Stimulated activated CD8-positive, alpha-beta memory T cell treated with anti-CD3 and anti-CD28 coated beads, Interleukin-12 subunit alpha, Interleukin-12 subunit beta, amount 100 ng/mL, for 4 hours (primary cell): ENCODE measurements at regions not wholly inside any gene's neighbourhood (a gene's known extent, or its start where the extent isn't known, plus 50 kb on each side); places are given as distances from the start of the nearest gene placed in this dataset.

Source experiments
- DNase-seq: peaks from one replicate; pipeline ENCODE4 v3.0.0-alpha.2; 2020; ENCODE audit warnings: low read depth

GRCh38 chr6:164554700-164555476 lies 754.5 kb downstream of the C6orf118 start:
- DNase-seq, result no peak

GRCh38 chr6:164554226-164554625 lies 755.2 kb downstream of the C6orf118 start:
- DNase-seq, result no peak

- no peak for DNase-seq
Measured at GRCh38 chr6:164551706-164552105, 757.7 kb downstream of the C6orf118 start.

GRCh38 chr6:164547076-164547475 lies 762.3 kb downstream of the C6orf118 start:
- no peak for DNase-seq

GRCh38 chr6:164546263-164546662 lies 763.1 kb downstream of the C6orf118 start:
- no peak for DNase-seq

GRCh38 chr6:164534070-164534766 lies 775.2 kb downstream of the C6orf118 start:
- DNase-seq, result no peak

- no peak for DNase-seq
Measured at GRCh38 chr6:164533045-164533362, 776.4 kb downstream of the C6orf118 start.

GRCh38 chr6:164532198-164533044 lies 777.0 kb downstream of the C6orf118 start:
- no peak for DNase-seq

- no peak for DNase-seq
Measured at GRCh38 chr6:164531736-164532135, 777.7 kb downstream of the C6orf118 start.

- no peak for DNase-seq
Measured at GRCh38 chr6:164528539-164528938, 780.9 kb downstream of the C6orf118 start.

GRCh38 chr6:164523087-164523654 lies 786.2 kb downstream of the C6orf118 start:
- DNase-seq, result no peak

- no peak for DNase-seq
Measured at GRCh38 chr6:164520916-164521315, 788.5 kb downstream of the C6orf118 start.

- no peak for DNase-seq
Measured at GRCh38 chr6:164507206-164507940, 802.0 kb downstream of the C6orf118 start.

- DNase-seq, result no peak
Measured at GRCh38 chr6:164505425-164505824, 804.0 kb downstream of the C6orf118 start.

GRCh38 chr6:164502833-164503232 lies 806.6 kb downstream of the C6orf118 start:
- no peak for DNase-seq

GRCh38 chr6:164495882-164496495 lies 813.4 kb downstream of the C6orf118 start:
- DNase-seq, result no peak

GRCh38 chr6:164478426-164478825 lies 831.0 kb downstream of the C6orf118 start:
- DNase-seq, result no peak

- no peak for DNase-seq
Measured at GRCh38 chr6:164477790-164478189, 831.6 kb downstream of the C6orf118 start.

- no peak for DNase-seq
Measured at GRCh38 chr6:164477101-164477500, 832.3 kb downstream of the C6orf118 start.

GRCh38 chr6:164469276-164469949 lies 840.0 kb downstream of the C6orf118 start:
- no peak for DNase-seq

- DNase-seq, result no peak
Measured at GRCh38 chr6:164455835-164456234, 853.6 kb downstream of the C6orf118 start.
